ENCODE measurements at regions not wholly inside any gene's neighbourhood (a gene's known extent, or its start where the extent isn't known, plus 50 kb on each side); places are given as distances from the start of the nearest gene placed in this dataset.

DNA sequence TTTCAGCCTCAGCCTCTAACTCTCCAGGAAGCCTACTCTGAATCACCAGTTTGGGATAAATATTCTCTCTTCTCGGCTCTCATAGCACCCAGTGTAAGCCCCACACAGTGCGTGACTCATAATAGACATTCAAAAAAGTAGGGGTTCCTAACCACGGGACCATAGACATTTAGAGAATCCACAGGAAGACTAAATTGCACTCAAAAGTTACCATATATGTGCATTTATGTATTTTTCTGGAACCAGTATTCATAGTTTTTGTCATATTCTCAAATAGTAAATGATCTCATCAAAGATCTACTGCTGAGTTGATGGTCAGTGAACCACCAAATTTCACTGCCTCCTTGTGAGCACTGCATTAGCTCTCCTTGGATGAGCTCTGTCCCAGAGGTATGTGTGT is 625.7 kb downstream of the SMARCA1 start:
- in situ Hi-C loops (cut with HindIII; ENCODE audit: low pct_ligation_motif_present, low sequenced_read_pairs), result no loop called here

DNA sequence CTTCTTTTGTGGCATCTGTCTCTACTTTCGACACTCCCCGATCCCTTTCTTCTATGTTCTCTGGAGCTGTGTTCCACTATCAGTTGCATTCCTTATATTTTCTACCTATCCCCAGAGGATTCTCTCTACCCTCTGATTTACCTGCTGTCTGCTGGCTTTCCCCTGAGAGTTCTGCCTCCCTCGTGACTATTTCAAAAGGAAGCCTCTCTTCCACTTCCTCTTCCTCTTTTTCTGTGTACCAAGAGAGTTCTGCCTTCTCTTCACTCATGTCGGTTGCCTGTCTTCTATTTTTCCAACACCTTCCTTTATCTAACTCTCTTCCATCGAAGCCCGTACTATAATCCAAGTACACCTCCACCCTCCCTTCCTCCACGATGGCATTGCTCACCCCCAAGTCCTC is 631.7 kb downstream of the SMARCA1 start:
- in situ Hi-C loops (cut with HindIII; ENCODE audit: low pct_ligation_motif_present, low sequenced_read_pairs), result no loop called here
- Histone ChIP-seq H3K27me3 (replicated peaks) (no peaks in the 10 kb centered on the region), H3K4me3 (ENCODE audit: low read depth, low read length) (no peak overlapping the region), H3K27ac (no peak overlapping the region), H3K36me3 (replicated peaks) (no peaks in the 10 kb centered on the region)
- TF ChIP-seq, protein P1, sequence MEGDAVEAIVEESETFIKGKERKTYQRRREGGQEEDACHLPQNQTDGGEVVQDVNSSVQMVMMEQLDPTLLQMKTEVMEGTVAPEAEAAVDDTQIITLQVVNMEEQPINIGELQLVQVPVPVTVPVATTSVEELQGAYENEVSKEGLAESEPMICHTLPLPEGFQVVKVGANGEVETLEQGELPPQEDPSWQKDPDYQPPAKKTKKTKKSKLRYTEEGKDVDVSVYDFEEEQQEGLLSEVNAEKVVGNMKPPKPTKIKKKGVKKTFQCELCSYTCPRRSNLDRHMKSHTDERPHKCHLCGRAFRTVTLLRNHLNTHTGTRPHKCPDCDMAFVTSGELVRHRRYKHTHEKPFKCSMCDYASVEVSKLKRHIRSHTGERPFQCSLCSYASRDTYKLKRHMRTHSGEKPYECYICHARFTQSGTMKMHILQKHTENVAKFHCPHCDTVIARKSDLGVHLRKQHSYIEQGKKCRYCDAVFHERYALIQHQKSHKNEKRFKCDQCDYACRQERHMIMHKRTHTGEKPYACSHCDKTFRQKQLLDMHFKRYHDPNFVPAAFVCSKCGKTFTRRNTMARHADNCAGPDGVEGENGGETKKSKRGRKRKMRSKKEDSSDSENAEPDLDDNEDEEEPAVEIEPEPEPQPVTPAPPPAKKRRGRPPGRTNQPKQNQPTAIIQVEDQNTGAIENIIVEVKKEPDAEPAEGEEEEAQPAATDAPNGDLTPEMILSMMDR (IDR thresholded peaks at IDR 0.05; ENCODE audit: low read depth, low read length, missing control alignments), result no peak
- DNase-seq, result no peak

More for the DNA sequence above, 625.7 kb downstream of the SMARCA1 start:
- DNase-seq, result no peak
- TF ChIP-seq, protein P1 (IDR thresholded peaks at IDR 0.05; ENCODE audit: low read depth, low read length, missing control alignments), result no peak
- no peaks in the 10 kb centered on the region for H3K36me3 ChIP-seq (replicated peaks)
- no peak overlapping the region for H3K4me3 ChIP-seq (ENCODE audit: low read depth, low read length)
- H3K27ac ChIP-seq, result no peak overlapping the region
- H3K27me3 ChIP-seq (replicated peaks), result no peaks in the 10 kb centered on the region

DNA sequence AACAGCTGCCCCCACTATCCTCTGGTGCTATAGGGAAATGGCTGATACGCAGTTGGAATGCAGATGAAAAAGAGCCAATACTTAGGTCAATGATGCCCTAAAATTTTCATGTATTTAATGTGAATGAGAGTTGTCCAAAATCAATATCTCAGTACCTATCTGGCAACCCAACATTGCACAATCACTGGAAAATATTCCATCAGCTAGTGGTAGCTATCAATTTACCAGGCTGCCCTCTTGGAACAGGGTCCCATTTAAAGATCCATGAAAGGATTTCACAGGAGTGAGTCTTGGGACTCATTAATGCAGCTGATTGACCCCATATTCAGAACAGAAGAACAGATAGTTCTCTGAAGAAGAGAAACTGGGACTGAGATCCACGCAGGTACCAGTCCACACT is 638.9 kb downstream of the SMARCA1 start:
- TF ChIP-seq, protein P1 (IDR thresholded peaks at IDR 0.05; ENCODE audit: low read depth, low read length, missing control alignments), result no peak
- Histone ChIP-seq H3K27me3 (replicated peaks) (no peaks in the 10 kb centered on the region), H3K36me3 (replicated peaks) (no peaks in the 10 kb centered on the region), H3K4me3 (ENCODE audit: low read depth, low read length) (no peak overlapping the region), H3K27ac (no peak overlapping the region)
- no peak for DNase-seq
- in situ Hi-C loops (cut with HindIII; ENCODE audit: low pct_ligation_motif_present, low sequenced_read_pairs), result no loop called here

DNA sequence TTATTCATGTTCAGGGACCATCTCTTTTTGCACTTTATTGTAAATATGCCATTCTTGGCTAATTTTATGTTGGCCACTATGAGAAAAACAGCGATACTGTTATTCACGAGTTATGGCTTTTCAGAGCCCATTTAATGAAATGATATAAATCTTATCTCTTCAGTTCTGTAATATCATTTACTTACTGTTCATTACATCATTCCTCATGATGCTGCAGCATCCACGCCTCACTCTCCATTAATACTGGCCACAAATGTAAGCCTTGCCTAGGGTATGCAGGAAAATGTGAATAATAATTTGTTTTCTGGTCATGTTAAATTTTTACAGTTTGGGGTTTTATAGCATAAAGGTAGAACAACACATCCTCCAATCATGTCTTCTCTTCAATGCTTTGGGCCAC is 639.6 kb downstream of the SMARCA1 start:
- Histone ChIP-seq H3K36me3 (replicated peaks) (no peaks in the 10 kb centered on the region), H3K4me3 (ENCODE audit: low read depth, low read length) (no peak overlapping the region), H3K27ac (no peak overlapping the region), H3K27me3 (replicated peaks) (no peaks in the 10 kb centered on the region)
- TF ChIP-seq, protein P1 (IDR thresholded peaks at IDR 0.05; ENCODE audit: low read depth, low read length, missing control alignments), result no peak
- DNase-seq, result no peak
- in situ Hi-C loops (cut with HindIII; ENCODE audit: low pct_ligation_motif_present, low sequenced_read_pairs), result no loop called here

DNA sequence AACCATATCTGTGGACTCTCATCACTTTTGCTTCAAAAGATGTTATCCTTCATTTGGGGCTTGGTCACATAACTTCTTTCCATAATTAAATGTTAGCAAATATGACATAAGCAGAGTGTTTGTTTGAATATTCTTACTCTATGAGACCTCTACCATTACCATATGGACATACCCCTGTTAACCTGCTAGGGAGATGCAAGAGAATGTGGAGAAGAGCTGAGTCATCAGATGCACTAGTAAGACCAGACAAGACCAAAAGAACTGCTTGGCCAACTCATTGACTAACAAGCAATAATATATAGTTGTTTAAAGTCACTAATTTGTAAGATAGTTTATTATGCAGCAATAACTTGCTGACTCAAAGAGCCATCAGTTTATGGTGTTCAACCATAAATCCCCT is 652.9 kb downstream of the SMARCA1 start:
- in situ Hi-C loops (cut with HindIII; ENCODE audit: low pct_ligation_motif_present, low sequenced_read_pairs), result no loop called here
- H3K27ac ChIP-seq, result no peak overlapping the region
- H3K4me3 ChIP-seq (ENCODE audit: low read depth, low read length), result no peak overlapping the region
- TF ChIP-seq, protein P1 (IDR thresholded peaks at IDR 0.05; ENCODE audit: low read depth, low read length, missing control alignments), result no peak
- no peak for DNase-seq
- no peaks in the 10 kb centered on the region for H3K36me3 ChIP-seq (replicated peaks)
- no peaks in the 10 kb centered on the region for H3K27me3 ChIP-seq (replicated peaks)

DNA sequence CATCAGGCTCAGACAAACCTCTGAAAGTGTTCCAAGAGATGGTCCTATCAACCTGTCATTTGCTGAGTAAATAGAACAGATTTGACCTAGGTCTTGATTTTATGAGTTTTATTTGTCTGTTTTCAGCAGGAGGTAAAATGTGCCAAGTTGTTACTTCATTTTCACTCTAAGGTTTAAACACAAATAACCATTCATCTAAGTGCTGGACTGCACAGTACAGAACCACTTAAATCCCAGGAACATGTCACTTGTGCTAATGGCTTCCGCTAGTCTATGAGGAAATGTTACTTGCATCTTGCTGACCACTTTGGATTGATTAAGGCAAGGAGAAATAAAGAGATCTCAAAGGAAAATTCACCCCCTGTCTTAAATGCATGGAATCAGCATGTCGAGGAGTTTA is 660.7 kb downstream of the SMARCA1 start:
- TF ChIP-seq, protein P1 (IDR thresholded peaks at IDR 0.05; ENCODE audit: low read depth, low read length, missing control alignments), result no peak

More for the DNA sequence above, 660.7 kb downstream of the SMARCA1 start:
- in situ Hi-C loops (cut with HindIII; ENCODE audit: low pct_ligation_motif_present, low sequenced_read_pairs), result no loop called here
- no peaks in the 10 kb centered on the region for H3K36me3 ChIP-seq (replicated peaks)
- no peak overlapping the region for H3K27ac ChIP-seq
- H3K27me3 ChIP-seq (replicated peaks), result no peaks in the 10 kb centered on the region
- no peak overlapping the region for H3K4me3 ChIP-seq (ENCODE audit: low read depth, low read length)
- DNase-seq, result no peak
